Left ventricle myocardium inferior (tissue), 1 donor: ENCODE measurements at regions not wholly inside any gene's neighbourhood (a gene's known extent, or its start where the extent isn't known, plus 50 kb on each side); places are given as distances from the start of the nearest gene placed in this dataset.

Source experiments
- DNase-seq: peaks from one replicate; pipeline ENCODE4 v3.0.0-alpha.2; 2020
- H3K27ac ChIP-seq: fragments of 200-600 bp; replicated peaks from 2 replicates; pipeline ENCODE4 v1.8.0; 2021
- H3K27me3 ChIP-seq: fragments of 200-600 bp; 2 replicates; pipeline ENCODE4 v1.8.0; 2021; ENCODE audit warnings: low read depth
- H3K36me3 ChIP-seq: fragments of 200-600 bp; 2 replicates; pipeline ENCODE4 v1.8.0; 2021
- H3K4me1 ChIP-seq: fragments of 200-600 bp; 2 replicates; pipeline ENCODE4 v1.8.0; 2021
- H3K4me3 ChIP-seq: fragments of 200-600 bp; 2 replicates; pipeline ENCODE4 v1.8.0; 2021; ENCODE audit warnings: mild to moderate bottlenecking, moderate library complexity
- H3K9me3 ChIP-seq: fragments of 200-600 bp; replicated peaks from 2 replicates; pipeline ENCODE4 v1.8.0; 2021
- intact Hi-C: fragments of 100-400 bp; cut with micrococcal nuclease; formaldehyde crosslinking; loops from one replicate; pipeline ENCODE4 v1.11.0; 2022
- TF ChIP-seq, protein P1 (sequence below): fragments of 200-600 bp; IDR thresholded peaks from 2 replicates; pipeline ENCODE4 v1.8.0; 2021; ENCODE audit warnings: antibody characterized with exemption, mild to moderate bottlenecking, borderline replicate concordance
- donor health status: DM: no; HTN: yes; CAD: no; lungs with severe emphysema.

DNA sequence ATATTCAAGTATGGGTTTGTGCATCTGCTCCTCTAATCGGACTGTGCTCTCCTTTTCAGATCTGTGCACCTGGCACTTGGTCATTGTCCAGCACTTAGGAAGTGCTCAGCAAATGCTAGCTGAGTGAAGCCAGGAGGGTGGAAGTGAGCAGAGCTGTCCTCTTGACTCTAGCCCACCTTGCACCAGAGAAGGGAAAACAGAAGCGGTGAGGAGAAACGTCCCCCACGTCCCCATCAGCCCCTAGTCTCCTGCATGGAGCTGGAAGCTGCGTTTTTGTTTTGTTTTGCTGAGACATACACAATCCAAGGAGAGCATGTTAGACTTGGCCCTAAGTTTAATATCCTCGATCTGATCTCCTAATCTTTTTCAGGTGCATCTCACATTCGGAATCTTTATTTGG, 73.6 kb downstream of the EN1 start:
- Histone ChIP-seq H3K4me1 (peaks cover 8% of the 10 kb centered on the region), H3K9me3 (no peaks in the 10 kb centered on the region), H3K4me3 (no peak overlapping the region), H3K36me3 (no peaks in the 10 kb centered on the region), H3K27me3 (peaks cover 88% of the 10 kb centered on the region), H3K27ac (no peak overlapping the region)
- intact Hi-C loops, result no loop called here
- TF ChIP-seq, protein P1, sequence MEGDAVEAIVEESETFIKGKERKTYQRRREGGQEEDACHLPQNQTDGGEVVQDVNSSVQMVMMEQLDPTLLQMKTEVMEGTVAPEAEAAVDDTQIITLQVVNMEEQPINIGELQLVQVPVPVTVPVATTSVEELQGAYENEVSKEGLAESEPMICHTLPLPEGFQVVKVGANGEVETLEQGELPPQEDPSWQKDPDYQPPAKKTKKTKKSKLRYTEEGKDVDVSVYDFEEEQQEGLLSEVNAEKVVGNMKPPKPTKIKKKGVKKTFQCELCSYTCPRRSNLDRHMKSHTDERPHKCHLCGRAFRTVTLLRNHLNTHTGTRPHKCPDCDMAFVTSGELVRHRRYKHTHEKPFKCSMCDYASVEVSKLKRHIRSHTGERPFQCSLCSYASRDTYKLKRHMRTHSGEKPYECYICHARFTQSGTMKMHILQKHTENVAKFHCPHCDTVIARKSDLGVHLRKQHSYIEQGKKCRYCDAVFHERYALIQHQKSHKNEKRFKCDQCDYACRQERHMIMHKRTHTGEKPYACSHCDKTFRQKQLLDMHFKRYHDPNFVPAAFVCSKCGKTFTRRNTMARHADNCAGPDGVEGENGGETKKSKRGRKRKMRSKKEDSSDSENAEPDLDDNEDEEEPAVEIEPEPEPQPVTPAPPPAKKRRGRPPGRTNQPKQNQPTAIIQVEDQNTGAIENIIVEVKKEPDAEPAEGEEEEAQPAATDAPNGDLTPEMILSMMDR, result no peak
- DNase-seq, result no peak

- Histone ChIP-seq H3K27me3 (peaks cover 96% of the 10 kb centered on the region), H3K4me3 (no peak overlapping the region), H3K9me3 (no peaks in the 10 kb centered on the region), H3K36me3 (no peaks in the 10 kb centered on the region), H3K27ac (no peak overlapping the region), H3K4me1 (peaks cover 8% of the 10 kb centered on the region)
- no peak for DNase-seq
- TF ChIP-seq, protein P1, result no peak
- intact Hi-C loops, result no loop called here
Measured at GRCh38 chr2:118772487-118773200, 74.8 kb downstream of the EN1 start.

GRCh38 chr2:118769707-118770400, 77.6 kb downstream of the EN1 start:
- no peak for DNase-seq
- Histone ChIP-seq H3K4me1 (peaks cover 6% of the 10 kb centered on the region), H3K9me3 (no peaks in the 10 kb centered on the region), H3K36me3 (no peaks in the 10 kb centered on the region), H3K4me3 (no peak overlapping the region), H3K27ac (no peak overlapping the region), H3K27me3 (peaks cover 99% of the 10 kb centered on the region)
- intact Hi-C loops, result no loop called here
- TF ChIP-seq, protein P1, result no peak

DNA sequence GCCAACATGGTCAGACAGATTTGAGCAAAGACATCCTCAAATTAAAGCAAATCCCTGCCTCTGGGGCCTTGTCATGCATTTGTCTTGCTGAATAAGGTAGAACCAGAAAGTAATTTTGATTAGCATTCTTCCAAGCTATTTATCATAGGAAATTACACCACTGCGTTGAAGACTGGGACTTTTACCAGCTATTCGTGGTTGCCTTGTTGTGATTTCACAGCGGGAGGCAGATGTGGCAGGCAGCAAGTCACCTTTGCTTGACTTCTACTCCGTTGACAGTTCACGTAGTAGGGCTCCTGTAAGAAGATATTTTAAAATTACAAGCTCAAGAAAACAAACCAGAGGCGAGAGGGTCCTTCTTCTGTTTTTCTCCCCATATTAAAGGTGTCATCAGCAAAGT, 80.6 kb downstream of the EN1 start:
- H3K27ac ChIP-seq, result no peak overlapping the region
- no peak for DNase-seq
- H3K27me3 ChIP-seq, result peaks cover 98% of the 10 kb centered on the region
- H3K4me1 ChIP-seq, result no peaks in the 10 kb centered on the region
- TF ChIP-seq, protein P1, result no peak
- no peaks in the 10 kb centered on the region for H3K9me3 ChIP-seq
- H3K4me3 ChIP-seq, result no peak overlapping the region
- intact Hi-C loops, result no loop called here
- H3K36me3 ChIP-seq, result no peaks in the 10 kb centered on the region

DNA sequence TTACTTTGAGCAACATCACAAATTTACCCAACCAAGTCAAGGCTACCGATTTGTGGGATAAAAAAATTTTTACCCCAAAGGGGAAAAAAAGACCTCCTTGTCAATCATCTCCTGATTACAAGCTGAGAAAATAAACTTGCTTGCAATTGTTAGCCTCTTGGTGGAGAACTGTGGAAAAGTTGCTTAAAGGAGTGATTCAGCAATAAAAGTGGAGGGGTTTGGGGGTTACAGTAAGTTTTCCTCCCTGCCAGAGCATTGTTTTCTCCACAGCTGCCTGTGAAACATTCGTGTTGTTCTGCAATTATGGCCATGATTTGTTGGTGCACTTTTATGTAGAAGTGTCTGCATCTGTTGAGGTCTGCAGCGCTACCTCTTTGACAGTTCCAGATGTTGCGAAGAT, 82.6 kb downstream of the EN1 start:
- Histone ChIP-seq H3K27ac (no peak overlapping the region), H3K36me3 (no peaks in the 10 kb centered on the region), H3K4me1 (no peaks in the 10 kb centered on the region), H3K27me3 (peaks cover 93% of the 10 kb centered on the region), H3K4me3 (no peak overlapping the region), H3K9me3 (no peaks in the 10 kb centered on the region)
- no peak for DNase-seq
- intact Hi-C loops, result no loop called here
- TF ChIP-seq, protein P1, result no peak
